GM23338 (cell line): ENCODE measurements at regions not wholly inside any gene's neighbourhood (a gene's known extent, or its start where the extent isn't known, plus 50 kb on each side); places are given as distances from the start of the nearest gene placed in this dataset.

Experiments used
- ATAC-seq: fragments of 200-7000 bp; cut with Tn5 transposase; 3 replicates; pipeline ENCODE4 v1.9.1; 2020
- DNase-seq: peaks from one replicate; pipeline ENCODE4 v3.0.0-alpha.2; 2015; ENCODE audit warnings: low spot score
- H2AFZ ChIP-seq: fragments of 200-600 bp; sonication (generic); 2 replicates; pipeline ENCODE4 v1.8.0; 2016; ENCODE audit warnings: antibody characterized with exemption, mild to moderate bottlenecking, moderate library complexity
- H3F3A ChIP-seq: fragments of 200-600 bp; sonication (generic); replicated peaks from 2 replicates; pipeline ENCODE4 v1.8.0; 2017; ENCODE audit warnings: antibody characterized with exemption, mixed run types, low read depth
- H3K27ac ChIP-seq: fragments of 200-600 bp; sonication (generic); 2 replicates; pipeline ENCODE4 v1.6.1; 2016; ENCODE audit warnings: low read depth
- H3K27me3 ChIP-seq: fragments of 200-600 bp; sonication (generic); 2 replicates; pipeline ENCODE4 v1.8.0; 2016; ENCODE audit warnings: mild to moderate bottlenecking, mixed run types, moderate library complexity; ENCODE audit not compliant: insufficient read depth
- H3K36me3 ChIP-seq: fragments of 200-600 bp; sonication (generic); 2 replicates; pipeline ENCODE4 v1.8.0; 2016; ENCODE audit warnings: mild to moderate bottlenecking; ENCODE audit not compliant: insufficient read depth
- H3K4me1 ChIP-seq: fragments of 200-600 bp; sonication (generic); 2 replicates; pipeline ENCODE4 v1.8.0; 2016; ENCODE audit warnings: mild to moderate bottlenecking, moderate library complexity; ENCODE audit not compliant: insufficient read depth
- H3K4me2 ChIP-seq: fragments of 200-600 bp; sonication (generic); 2 replicates; pipeline ENCODE4 v1.7.1; 2017; ENCODE audit warnings: mixed run types
- H3K4me3 ChIP-seq: fragments of 200-600 bp; sonication (generic); 2 replicates; pipeline ENCODE4 v1.6.1; 2016; ENCODE audit warnings: mixed run types
- H3K79me2 ChIP-seq: fragments of 200-600 bp; sonication (generic); replicated peaks from 2 replicates; pipeline ENCODE4 v1.8.0; 2017; ENCODE audit warnings: mild to moderate bottlenecking; ENCODE audit not compliant: insufficient read depth
- H3K9me2 ChIP-seq: fragments of 200-600 bp; sonication (generic); 2 replicates; pipeline ENCODE4 v1.8.0; 2017; ENCODE audit not compliant: insufficient read depth
- H4K20me1 ChIP-seq: fragments of 200-600 bp; sonication (generic); replicated peaks from 2 replicates; pipeline ENCODE4 v1.8.0; 2017; ENCODE audit warnings: mild to moderate bottlenecking; ENCODE audit not compliant: insufficient read depth
- H3K27ac Mint-ChIP-seq: 2 replicates; pipeline ENCODE4 v1.8.0; 2020; ENCODE audit warnings: inconsistent platforms, mild to moderate bottlenecking, moderate library complexity, mixed read lengths
- H3K27me3 Mint-ChIP-seq: 3 replicates; pipeline ENCODE4 v1.8.0; 2022; ENCODE audit warnings: low read depth, mild to moderate bottlenecking, moderate library complexity, mixed read lengths, inconsistent platforms; ENCODE audit not compliant: insufficient read depth, poor library complexity
- H3K36me3 Mint-ChIP-seq: 3 replicates; pipeline ENCODE4 v1.8.0; 2021; ENCODE audit warnings: low read depth, mild to moderate bottlenecking, inconsistent platforms, moderate library complexity, mixed read lengths
- H3K4me1 Mint-ChIP-seq: 3 replicates; pipeline ENCODE4 v1.8.0; 2020; ENCODE audit warnings: mild to moderate bottlenecking, inconsistent platforms, mixed read lengths
- H3K4me3 Mint-ChIP-seq: 3 replicates; pipeline ENCODE4 v1.8.0; 2021; ENCODE audit warnings: moderate library complexity, mild to moderate bottlenecking, inconsistent platforms, mixed read lengths
- H3K9me3 Mint-ChIP-seq: 3 replicates; pipeline ENCODE4 v1.8.0; 2020; ENCODE audit warnings: moderate library complexity, mild to moderate bottlenecking, inconsistent platforms, mixed read lengths
- CTCF ChIP-seq, 2 experiments: fragments of 200-600 bp in 1 of 2; sonication (generic) in 1 of 2; conservative IDR thresholded peaks; 2 replicates each; pipeline versions ENCODE4 v1.5.1 to v1.6.1; 2016 to 2017; ENCODE audit warnings: antibody characterized with exemption in 2 of 2, low read depth in 2 of 2, mild to moderate bottlenecking in 2 of 2, moderate library complexity in 1 of 2
- ETS1 ChIP-seq: IDR thresholded peaks from 2 replicates; pipeline ENCODE4 v1.6.1; 2016; ENCODE audit warnings: antibody characterized with exemption
- EZH2 ChIP-seq: fragments of 200-600 bp; sonication (generic); IDR thresholded peaks from one replicate; pipeline ENCODE4 v1.8.0; 2017; ENCODE audit warnings: antibody characterized with exemption, mild to moderate bottlenecking, low read depth; ENCODE audit not compliant: unreplicated experiment
- EZH2phosphoT487 ChIP-seq: fragments of 200-600 bp; sonication (generic); IDR thresholded peaks from one replicate; pipeline ENCODE4 v1.8.1; 2018; ENCODE audit warnings: antibody characterized with exemption; ENCODE audit not compliant: unreplicated experiment
- NANOG ChIP-seq: IDR thresholded peaks from 2 replicates; pipeline ENCODE4 v1.6.1; 2016; ENCODE audit warnings: antibody characterized with exemption, borderline replicate concordance
- POLR2AphosphoS5 ChIP-seq: IDR thresholded peaks from 2 replicates; pipeline ENCODE4 v1.6.1; 2016; ENCODE audit warnings: antibody characterized with exemption, low read depth
- REST ChIP-seq: IDR thresholded peaks from one replicate; pipeline ENCODE4 v1.6.1; 2018; ENCODE audit warnings: antibody characterized with exemption; ENCODE audit not compliant: unreplicated experiment
- STAT1 ChIP-seq: IDR thresholded peaks from one replicate; pipeline ENCODE4 v1.6.1; 2016; ENCODE audit warnings: antibody characterized with exemption; ENCODE audit not compliant: unreplicated experiment
- ZNF331 ChIP-seq: fragments of 250-450 bp; sonication (Bioruptor Pico); IDR thresholded peaks from 2 replicates; pipeline ENCODE4 v1.5.0; 2020; ENCODE audit warnings: low read depth, mild to moderate bottlenecking, moderate library complexity
- ZNF462 ChIP-seq: fragments of 250-450 bp; sonication (Bioruptor Pico); IDR thresholded peaks from 2 replicates; pipeline ENCODE4 v1.5.0; 2020; ENCODE audit warnings: mild to moderate bottlenecking, moderate library complexity

GRCh38 chr19:30083701-30084156 lies 141.7 kb downstream of the URI1 start:
- Histone ChIP-seq H3K79me2 (no peaks in the 10 kb centered on the region), H3K4me3 (no peak overlapping the region), H3K9me2 (peaks cover 5% of the 10 kb centered on the region; the same call in 1 of the 2 replicates), H2AFZ (no peak overlapping the region), H3K4me1 (no peaks in the 10 kb centered on the region), H3K27me3 (no peaks in the 10 kb centered on the region), H3F3A (no peaks in the 10 kb centered on the region), H3K27ac (no peak overlapping the region), H3K36me3 (no peaks in the 10 kb centered on the region), H3K4me2 (no peak overlapping the region), H4K20me1 (no peaks in the 10 kb centered on the region)
- no peak overlapping the region for H3K27ac Mint-ChIP-seq
- H3K4me1 Mint-ChIP-seq, result no peaks in the 10 kb centered on the region; the same call in 2 of the 3 replicates
- H3K36me3 Mint-ChIP-seq, result no peaks in the 10 kb centered on the region
- H3K9me3 Mint-ChIP-seq, result peaks cover 9% of the 10 kb centered on the region; the same call in 2 of the 3 replicates
- H3K27me3 Mint-ChIP-seq, result peaks cover 14% of the 10 kb centered on the region
- TF ChIP-seq REST, result no peak
- no peak for TF ChIP-seq EZH2phosphoT487
- TF ChIP-seq ZNF462 (CRISPR knock-in tag), result no peak
- TF ChIP-seq STAT1, result no peak
- TF ChIP-seq POLR2AphosphoS5, result no peak
- no peak for TF ChIP-seq NANOG
- no peak for TF ChIP-seq ETS1
- TF ChIP-seq ZNF331 (CRISPR knock-in tag), result no peak
- TF ChIP-seq CTCF (conservative IDR thresholded peaks at IDR 0.05; ENCODE audit: low read depth in 2 of 2), result no peak
- no peak for TF ChIP-seq EZH2
- H3K4me3 Mint-ChIP-seq, result no peak overlapping the region
- DNase-seq (no peak), ATAC-seq (no peak)
